ENCODE measurements at regions not wholly inside any gene's neighbourhood (a gene's known extent, or its start where the extent isn't known, plus 50 kb on each side); places are given as distances from the start of the nearest gene placed in this dataset.
A peak's percentile ranks its signal among the peaks of the same experiment; 100 is the strongest.

- no peak for DNase-seq
- no peaks in the 10 kb centered on the region for H3K36me3 Mint-ChIP-seq
- no peak overlapping the region for H3K4me3 Mint-ChIP-seq
- peaks cover 0 to 12% (median 1%) of the 10 kb centered on the region in 6 donors for H3K9me3 Mint-ChIP-seq
- H3K27me3 Mint-ChIP-seq (ENCODE audit: low read depth in 3 of 3): peaks cover 0 to 3% (median 0%) of the 10 kb centered on the region in 3 donors
- no peaks in the 10 kb centered on the region for H3K4me1 Mint-ChIP-seq
- H3K27ac Mint-ChIP-seq: no peak overlapping the region
Measured at GRCh38 chr5:174589599-174589998, 134.8 kb upstream of the MSX2 start.

DNA sequence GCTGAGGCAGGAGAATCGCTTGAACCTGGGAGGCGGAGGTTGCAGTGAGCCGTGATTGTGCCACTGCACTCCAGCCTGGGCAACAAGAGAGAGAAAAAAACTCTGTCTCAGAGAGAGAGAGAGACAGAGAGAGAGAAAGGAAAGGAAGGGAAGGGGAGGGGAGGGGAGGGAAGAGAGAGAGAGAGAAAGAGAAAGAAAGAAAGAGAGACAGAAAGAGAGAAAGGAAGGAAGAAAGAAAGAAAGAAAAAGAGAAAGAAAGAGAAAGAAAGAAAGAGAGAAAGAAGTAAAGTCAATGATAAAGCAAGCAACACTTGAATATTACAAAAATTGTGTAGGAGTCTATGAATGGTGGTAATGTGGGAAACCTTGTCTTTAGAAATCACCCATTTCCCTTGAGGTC lies 133.6 kb upstream of the MSX2 start:
- Mint-ChIP-seq H3K4me3 (no peak overlapping the region), H3K27me3 (ENCODE audit: low read depth in 3 of 3) (peaks cover 0 to 3% (median 0%) of the 10 kb centered on the region in 3 donors), H3K9me3 (peaks cover 0 to 6% (median under 1%) of the 10 kb centered on the region in 6 donors), H3K4me1 (no peaks in the 10 kb centered on the region), H3K36me3 (no peaks in the 10 kb centered on the region), H3K27ac (no peak overlapping the region)
- DNase-seq: no peak

- Mint-ChIP-seq H3K4me1 (no peaks in the 10 kb centered on the region), H3K4me3 (no peak overlapping the region), H3K36me3 (no peaks in the 10 kb centered on the region), H3K27ac (no peak overlapping the region), H3K9me3 (no peaks in the 10 kb centered on the region), H3K27me3 (ENCODE audit: low read depth in 3 of 3) (peaks cover 0 to 5% (median 0%) of the 10 kb centered on the region in 3 donors)
- no peak for DNase-seq
Measured at GRCh38 chr5:174596429-174596828, 128.0 kb upstream of the MSX2 start.

DNA sequence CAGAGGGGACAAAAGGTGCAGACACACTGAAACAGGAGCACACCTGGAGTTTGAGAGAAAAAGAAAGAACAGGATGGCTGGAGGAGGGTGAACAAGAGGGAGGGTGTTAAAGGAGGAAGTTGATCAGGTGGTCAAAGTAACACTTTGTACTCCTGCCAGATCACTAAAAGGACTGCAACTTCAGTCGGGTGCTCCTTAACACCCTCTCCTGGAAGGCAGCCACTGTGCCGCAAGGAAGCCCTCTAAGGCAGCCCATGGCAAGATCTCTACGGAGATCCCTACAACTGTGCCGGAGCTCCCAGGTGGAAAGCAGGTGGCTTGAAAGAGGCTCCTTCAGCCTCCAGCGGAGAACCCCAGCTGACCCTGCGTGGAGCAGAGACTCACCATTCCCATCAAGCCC lies 124.4 kb upstream of the MSX2 start:
- Mint-ChIP-seq H3K4me1 (no peaks in the 10 kb centered on the region), H3K9me3 (peaks cover 0 to 2% (median 0%) of the 10 kb centered on the region in 6 donors), H3K27ac (no peak overlapping the region), H3K4me3 (no peak overlapping the region), H3K27me3 (ENCODE audit: low read depth in 3 of 3) (peaks cover 0 to 8% (median 0%) of the 10 kb centered on the region in 3 donors), H3K36me3 (no peaks in the 10 kb centered on the region)
- DNase-seq: no peak

DNA sequence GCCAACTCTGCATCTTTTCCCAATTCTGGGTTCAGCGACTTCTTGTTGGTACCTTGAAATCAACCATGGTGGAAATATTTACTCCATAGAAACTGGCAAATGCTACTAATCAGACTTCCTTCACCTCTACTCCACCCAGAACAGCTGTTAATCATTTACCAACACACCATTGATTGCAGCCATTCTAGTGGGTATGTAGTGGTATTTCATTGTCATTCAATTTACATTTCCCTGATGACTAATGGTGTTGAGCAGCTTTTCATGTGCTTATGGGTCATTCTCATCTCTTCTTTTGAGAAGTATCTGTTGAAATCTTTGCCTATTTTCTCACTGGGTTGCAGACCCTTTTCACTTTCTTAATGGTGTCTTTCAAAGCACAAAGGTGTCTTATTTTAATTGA lies 122.4 kb upstream of the MSX2 start:
- Mint-ChIP-seq H3K4me1 (no peaks in the 10 kb centered on the region), H3K4me3 (no peak overlapping the region), H3K36me3 (no peaks in the 10 kb centered on the region), H3K9me3 (peaks cover 0 to 2% (median 0%) of the 10 kb centered on the region in 6 donors), H3K27me3 (ENCODE audit: low read depth in 3 of 3) (peaks cover 0 to 11% (median 2%) of the 10 kb centered on the region in 3 donors), H3K27ac (no peak overlapping the region)
- DNase-seq: no peak

GRCh38 chr5:174606153-174606552 lies 118.2 kb upstream of the MSX2 start:
- peaks cover 0 to 5% of the 10 kb centered on the region in 2 donors for H3K4me1 Mint-ChIP-seq
- H3K4me3 Mint-ChIP-seq: no peak overlapping the region
- DNase-seq: no peak
- no peaks in the 10 kb centered on the region for H3K36me3 Mint-ChIP-seq
- peaks cover 0 to 6% (median 2%) of the 10 kb centered on the region in 3 donors for H3K27me3 Mint-ChIP-seq (ENCODE audit: low read depth in 3 of 3)
- H3K27ac Mint-ChIP-seq: no peak overlapping the region
- H3K9me3 Mint-ChIP-seq: peaks cover 0 to 2% (median 0%) of the 10 kb centered on the region in 6 donors

DNA sequence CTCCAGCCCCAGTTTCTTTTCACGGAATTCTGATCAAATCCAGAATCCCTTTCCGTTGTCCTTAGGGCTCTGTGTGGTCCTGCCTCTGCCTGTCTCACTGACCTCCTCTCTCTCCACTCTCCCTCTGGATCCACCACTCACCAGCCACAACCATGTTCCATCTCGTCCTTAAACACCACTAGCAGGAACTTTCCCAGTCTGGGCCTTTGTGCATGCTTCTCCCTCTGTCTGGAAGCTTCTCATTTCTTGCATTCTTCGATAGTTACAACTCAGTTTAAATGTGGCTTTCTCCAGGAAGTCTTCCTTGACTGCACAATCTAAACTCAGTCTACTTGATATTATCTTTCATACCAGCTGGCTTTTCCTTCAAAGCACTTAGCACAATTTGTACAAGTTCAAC lies 117.7 kb upstream of the MSX2 start:
- H3K36me3 Mint-ChIP-seq: no peaks in the 10 kb centered on the region
- no peak overlapping the region for H3K4me3 Mint-ChIP-seq

GRCh38 chr5:174607205-174607604 lies 117.2 kb upstream of the MSX2 start:
- H3K36me3 Mint-ChIP-seq: no peaks in the 10 kb centered on the region
- peaks cover 0 to 5% of the 10 kb centered on the region in 2 donors for H3K4me1 Mint-ChIP-seq
- peak overlapping the region in 1 of 5 donors; percentile 12 for H3K4me3 Mint-ChIP-seq
- no peak overlapping the region for H3K27ac Mint-ChIP-seq
- DNase-seq: no peak
- H3K9me3 Mint-ChIP-seq: peaks cover 0 to 2% (median 0%) of the 10 kb centered on the region in 6 donors
- peaks cover 0 to 6% (median 2%) of the 10 kb centered on the region in 3 donors for H3K27me3 Mint-ChIP-seq (ENCODE audit: low read depth in 3 of 3)

More for the DNA sequence above, 117.7 kb upstream of the MSX2 start:
- H3K4me1 Mint-ChIP-seq: peaks cover 0 to 5% of the 10 kb centered on the region in 2 donors
- H3K9me3 Mint-ChIP-seq: peaks cover 0 to 2% (median 0%) of the 10 kb centered on the region in 6 donors
- peaks cover 0 to 6% (median 2%) of the 10 kb centered on the region in 3 donors for H3K27me3 Mint-ChIP-seq (ENCODE audit: low read depth in 3 of 3)
- no peak overlapping the region for H3K27ac Mint-ChIP-seq
- no peak for DNase-seq

DNA sequence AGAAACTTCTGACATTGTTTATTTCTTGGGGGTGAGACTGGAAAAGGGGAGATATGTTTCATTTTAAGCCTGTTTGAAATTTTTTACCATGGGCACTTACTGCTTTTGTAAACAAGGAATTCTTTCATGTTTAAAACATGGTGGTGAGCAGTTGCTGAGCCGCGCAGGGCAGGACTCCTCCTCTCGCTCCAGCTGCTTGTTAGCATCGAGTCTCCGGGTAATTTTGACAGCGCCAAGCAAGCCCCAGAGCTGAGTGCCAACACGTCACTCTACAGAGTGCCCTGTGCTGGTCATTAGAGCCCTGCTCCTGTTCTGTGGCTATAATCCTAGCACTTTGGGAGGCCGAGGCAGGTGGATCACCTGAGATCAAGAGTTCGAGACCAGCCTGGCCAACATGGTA lies 116.5 kb upstream of the MSX2 start:
- no peak overlapping the region for H3K27ac Mint-ChIP-seq
- H3K27me3 Mint-ChIP-seq (ENCODE audit: low read depth in 3 of 3): peaks cover 0 to 6% (median 2%) of the 10 kb centered on the region in 3 donors
- DNase-seq: no peak
- H3K9me3 Mint-ChIP-seq: peaks cover 0 to 2% (median 0%) of the 10 kb centered on the region in 6 donors
- H3K36me3 Mint-ChIP-seq: no peaks in the 10 kb centered on the region
- peaks cover 0 to 5% of the 10 kb centered on the region in 2 donors for H3K4me1 Mint-ChIP-seq
- no peak overlapping the region for H3K4me3 Mint-ChIP-seq

DNA sequence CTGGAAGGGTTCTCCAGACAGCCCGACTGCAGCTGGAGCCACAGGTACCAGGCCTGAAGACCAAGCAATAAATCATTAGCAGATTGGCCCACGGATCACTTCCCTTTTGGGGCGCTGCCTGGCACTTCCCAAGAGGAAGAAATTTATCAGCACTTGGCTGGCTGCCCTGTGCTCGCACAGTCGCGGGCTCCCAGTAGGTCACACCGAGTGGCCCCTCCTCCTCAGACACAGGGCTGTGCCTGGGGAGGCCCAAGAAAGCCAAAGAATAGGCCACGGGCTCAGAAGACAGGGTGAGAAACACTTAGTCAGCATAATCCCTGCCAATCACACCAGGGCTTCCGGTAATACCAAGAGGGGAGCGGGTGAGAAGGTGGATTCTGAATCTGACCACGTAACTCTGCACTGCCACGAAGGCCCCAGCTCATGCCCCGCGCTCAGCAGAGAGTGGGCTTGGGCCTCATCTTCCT lies 115.7 kb upstream of the MSX2 start:
- peak; percentile 0 to 2 (median 1) for DNase-seq
- Mint-ChIP-seq H3K36me3 (no peaks in the 10 kb centered on the region), H3K4me3 (peak overlapping the region in 2 of 5 donors; percentile 35 to 42), H3K9me3 (peaks cover 0 to 2% (median 0%) of the 10 kb centered on the region in 6 donors), H3K27ac (peak overlapping the region in 1 of 6 donors; percentile 28), H3K27me3 (ENCODE audit: low read depth in 3 of 3) (peaks cover 0 to 6% (median 2%) of the 10 kb centered on the region in 3 donors), H3K4me1 (peaks cover 0 to 5% of the 10 kb centered on the region in 2 donors)

GRCh38 chr5:174609116-174609515 lies 115.3 kb upstream of the MSX2 start:
- no peaks in the 10 kb centered on the region for H3K36me3 Mint-ChIP-seq
- H3K9me3 Mint-ChIP-seq: peaks cover 0 to 2% (median 0%) of the 10 kb centered on the region in 6 donors
- no peak overlapping the region for H3K27ac Mint-ChIP-seq
- peaks cover 2 to 4% (median 2%) of the 10 kb centered on the region in 3 donors for H3K27me3 Mint-ChIP-seq (ENCODE audit: low read depth in 3 of 3)
- H3K4me1 Mint-ChIP-seq: peaks cover 0 to 5% of the 10 kb centered on the region in 2 donors
- no peak overlapping the region for H3K4me3 Mint-ChIP-seq
- DNase-seq: no peak

DNA sequence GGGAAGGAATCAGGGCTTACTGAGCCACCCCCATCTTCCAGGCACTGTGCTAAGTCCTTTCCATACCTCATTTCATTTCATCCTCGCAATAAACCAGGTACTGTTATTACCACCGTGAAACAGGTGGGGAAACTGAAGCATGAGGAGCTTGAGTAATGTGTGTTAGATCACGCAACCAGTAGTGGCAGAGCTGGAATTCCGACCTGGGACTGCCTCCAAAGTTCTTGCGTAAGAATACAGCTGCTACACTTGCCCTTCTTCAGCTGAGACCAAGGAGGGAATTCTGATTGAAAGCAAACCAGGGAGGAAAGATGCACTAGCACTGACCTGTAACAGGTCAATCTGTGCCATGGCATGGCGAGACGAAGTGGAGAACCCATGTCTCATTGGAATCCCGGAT lies 113.4 kb upstream of the MSX2 start:
- peaks cover 0 to 3% (median 0%) of the 10 kb centered on the region in 3 donors for H3K27me3 Mint-ChIP-seq (ENCODE audit: low read depth in 3 of 3)
- DNase-seq: no peak
- H3K4me1 Mint-ChIP-seq: peaks cover 0 to 5% of the 10 kb centered on the region in 2 donors
- H3K27ac Mint-ChIP-seq: no peak overlapping the region
- H3K9me3 Mint-ChIP-seq: peaks cover 0 to 2% (median 0%) of the 10 kb centered on the region in 6 donors
- H3K36me3 Mint-ChIP-seq: no peaks in the 10 kb centered on the region
- no peak overlapping the region for H3K4me3 Mint-ChIP-seq

GRCh38 chr5:174612686-174613085 lies 111.7 kb upstream of the MSX2 start:
- Mint-ChIP-seq H3K9me3 (no peaks in the 10 kb centered on the region), H3K27ac (no peak overlapping the region), H3K4me1 (peaks cover 0 to 5% of the 10 kb centered on the region in 2 donors), H3K36me3 (no peaks in the 10 kb centered on the region), H3K4me3 (no peak overlapping the region), H3K27me3 (ENCODE audit: low read depth in 3 of 3) (peaks cover 0 to 3% (median 0%) of the 10 kb centered on the region in 3 donors)
- no peak for DNase-seq

DNA sequence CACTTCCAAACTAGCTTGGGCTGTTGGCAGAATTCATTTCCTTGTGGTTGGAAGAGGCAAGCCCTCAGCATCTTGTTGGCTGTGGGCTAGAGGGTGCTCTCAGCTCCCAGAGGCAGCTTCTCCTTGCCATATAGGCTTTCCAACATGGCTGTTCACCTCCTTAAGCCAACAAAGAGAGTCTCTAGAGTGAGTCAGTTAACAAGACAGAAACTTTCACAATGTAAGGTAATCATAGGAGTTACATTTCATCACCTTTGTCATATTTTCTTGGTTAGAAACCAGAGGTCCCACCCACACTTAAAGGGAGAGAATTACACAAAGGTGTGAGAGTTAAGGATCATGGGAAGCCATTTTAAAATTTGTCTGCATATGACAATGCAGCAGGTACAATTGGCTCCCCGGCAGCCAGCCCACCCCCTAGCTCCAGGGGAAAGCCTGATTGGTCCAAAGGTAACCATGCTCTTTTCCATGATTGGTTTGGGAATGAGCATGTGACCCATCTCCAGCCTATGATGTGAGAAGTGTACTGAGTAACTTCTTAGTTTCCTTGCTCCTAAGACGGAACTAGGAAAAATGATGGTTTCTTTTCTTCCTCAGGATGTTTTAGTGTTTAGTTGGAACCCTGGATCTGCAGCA lies 109.8 kb upstream of the MSX2 start:
- Mint-ChIP-seq H3K4me1 (no peaks in the 10 kb centered on the region), H3K27ac (no peak overlapping the region), H3K9me3 (peaks cover 0 to 2% (median 0%) of the 10 kb centered on the region in 6 donors), H3K36me3 (no peaks in the 10 kb centered on the region), H3K27me3 (ENCODE audit: low read depth in 3 of 3) (peaks cover 0 to 4% (median 3%) of the 10 kb centered on the region in 3 donors), H3K4me3 (no peak overlapping the region)
- DNase-seq: no peak

All from immature natural killer cell (primary cell).